Germinal center (tissue), 1 donor: ENCODE measurements at regions not wholly inside any gene's neighbourhood (a gene's known extent, or its start where the extent isn't known, plus 50 kb on each side); places are given as distances from the start of the nearest gene placed in this dataset.

ENCODE experiments used
- DNase-seq: peaks from one replicate; pipeline ENCODE4 v3.0.0; 2012; ENCODE audit warnings: mixed read lengths, low spot score

DNA sequence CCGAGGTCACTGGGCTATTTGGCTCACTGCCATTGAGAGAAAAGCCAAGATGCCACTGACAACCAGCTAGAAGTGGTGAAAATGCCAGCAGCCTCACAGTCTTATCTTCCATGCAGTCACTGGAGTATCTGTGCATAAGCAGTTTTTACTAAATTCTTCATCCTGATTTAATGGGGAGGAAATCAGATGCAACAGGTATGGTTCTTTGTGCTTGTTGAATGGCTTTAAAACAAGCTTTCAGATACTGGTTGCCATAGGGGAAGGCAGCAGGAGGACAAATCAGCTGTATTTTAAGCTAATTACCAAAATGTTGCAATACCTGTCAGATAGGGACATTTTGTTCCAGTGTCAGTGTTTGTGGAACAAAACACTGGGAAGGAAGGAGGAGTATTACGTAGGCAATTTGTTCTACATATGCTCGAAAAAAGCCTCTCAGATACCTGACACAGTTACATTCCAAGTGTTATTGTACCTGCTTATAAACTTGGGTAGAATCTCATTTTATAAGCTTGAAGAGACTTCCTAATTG, 54.1 kb upstream of the ARHGAP5 start:
- DNase-seq, result no peak

DNA sequence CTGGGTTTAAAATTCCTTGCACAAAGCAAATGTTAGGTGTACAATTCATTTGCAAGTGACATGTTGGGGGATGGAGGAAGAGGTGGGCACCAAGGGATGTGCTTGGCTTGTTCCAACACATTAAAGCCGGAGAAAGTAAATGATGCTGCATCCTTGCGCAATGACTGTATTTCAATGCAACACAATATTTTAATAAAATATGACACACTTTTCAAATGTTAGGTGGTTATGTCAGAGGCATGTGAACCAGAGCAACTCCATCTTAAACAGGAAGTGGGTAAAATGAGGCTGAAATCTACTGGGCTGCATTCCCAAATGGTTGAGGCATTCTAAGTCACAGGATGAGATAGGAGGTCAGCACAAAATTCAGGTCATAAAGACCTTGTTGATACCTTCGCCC, 53.6 kb upstream of the ARHGAP5 start:
- DNase-seq, result no peak

DNA sequence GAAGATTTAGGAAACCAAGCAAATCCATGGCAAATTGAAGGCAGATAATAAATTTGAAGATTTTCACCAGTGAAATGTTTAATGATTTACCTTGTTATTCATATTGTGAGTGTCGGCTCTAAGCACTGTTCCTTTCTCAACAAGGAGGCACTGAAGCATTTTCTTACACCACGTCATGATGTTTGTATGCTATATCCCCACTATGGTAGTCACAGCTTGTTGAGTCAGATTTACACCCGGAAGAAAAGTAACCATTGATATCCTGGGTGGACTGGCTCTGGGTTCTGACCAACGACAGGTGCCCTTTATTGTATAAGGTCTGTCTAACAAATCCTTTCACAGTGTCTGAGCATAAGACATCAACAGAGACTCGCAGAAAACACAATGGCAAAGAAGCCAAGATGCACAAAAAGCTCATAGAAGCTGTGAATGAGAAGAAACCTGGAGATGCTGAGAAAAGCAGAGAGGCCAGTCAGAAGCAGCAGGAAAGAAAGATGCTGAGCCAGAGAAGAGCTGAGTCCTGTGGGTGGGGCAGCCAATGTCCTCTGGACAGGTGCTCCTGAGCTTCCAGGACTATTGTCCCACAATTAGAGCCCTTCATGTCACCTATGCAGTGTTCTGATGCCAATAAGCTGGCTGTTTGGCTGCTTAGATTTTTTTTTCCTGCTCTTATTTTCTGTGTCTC, 49.7 kb upstream of the ARHGAP5 start:
- DNase-seq, result no peak
